Keratinocyte (primary cell): ENCODE measurements at regions not wholly inside any gene's neighbourhood (a gene's known extent, or its start where the extent isn't known, plus 50 kb on each side); places are given as distances from the start of the nearest gene placed in this dataset.

Experiments
- DNase-seq: peaks from one replicate; pipeline ENCODE4 v3.0.0-alpha.2; 2011; ENCODE audit warnings: low read depth, missing footprints, low spot score
- FAIRE-seq: peaks from 2 replicates; lab custom pipeline; 2011; peaks lifted over from hg19 to GRCh38; lab: Jason Lieb, UNC
- H2AFZ ChIP-seq: 2 replicates; pipeline ENCODE4 v1.6.0; 2012; ENCODE audit warnings: low read length, control low read depth, inconsistent platforms; ENCODE audit not compliant: control insufficient read depth
- H3K27ac ChIP-seq: 2 replicates; pipeline ENCODE4 v1.5.1; 2011; ENCODE audit warnings: low read length; ENCODE audit not compliant: control insufficient read depth, insufficient read depth
- H3K27me3 ChIP-seq: 3 replicates; pipeline ENCODE4 v1.6.0; 2011; ENCODE audit warnings: low read length; ENCODE audit not compliant: control insufficient read depth, insufficient read depth; ENCODE audit errors: extremely low read depth
- H3K36me3 ChIP-seq, 2 experiments: 2 replicates in 1 of 2; 3 replicates in 1 of 2; pipeline ENCODE4 v1.5.1; 2011; ENCODE audit warnings: low read length in 2 of 2, mild to moderate bottlenecking in 1 of 2; ENCODE audit not compliant: control insufficient read depth in 2 of 2, insufficient read depth in 2 of 2; ENCODE audit errors: extremely low read depth in 1 of 2
- H3K4me1 ChIP-seq: 3 replicates; pipeline ENCODE4 v1.5.1; 2011; ENCODE audit warnings: low read length; ENCODE audit not compliant: control insufficient read depth, insufficient read depth; ENCODE audit errors: extremely low read depth
- H3K4me2 ChIP-seq: 3 replicates; pipeline ENCODE4 v1.6.0; 2011; ENCODE audit warnings: low read depth, low read length; ENCODE audit not compliant: control insufficient read depth, insufficient read depth; ENCODE audit errors: extremely low read depth
- H3K4me3 ChIP-seq, 3 experiments: fragments of 200-600 bp in 1 of 3; sonication (generic) in 1 of 3; 2 replicates in 2 of 3; 3 replicates in 1 of 3; pipeline ENCODE4 v1.5.1; 2011 to 2016; ENCODE audit warnings: low read length in 3 of 3, mild to moderate bottlenecking in 3 of 3, control low read depth in 2 of 3, inconsistent platforms in 1 of 3, low read depth in 1 of 3, mixed read lengths in 1 of 3, mixed run types in 1 of 3, moderate library complexity in 1 of 3; ENCODE audit not compliant: control insufficient read depth in 2 of 3, insufficient read depth in 2 of 3; ENCODE audit errors: extremely low read depth in 1 of 3
- H3K79me2 ChIP-seq: 2 replicates; pipeline ENCODE4 v1.6.0; 2012; ENCODE audit warnings: low read length; ENCODE audit not compliant: control insufficient read depth, insufficient read depth
- H3K9ac ChIP-seq: 3 replicates; pipeline ENCODE4 v1.6.0; 2011; ENCODE audit warnings: low read length; ENCODE audit not compliant: control insufficient read depth, insufficient read depth; ENCODE audit errors: extremely low read depth
- H3K9me1 ChIP-seq: 3 replicates; pipeline ENCODE4 v1.6.0; 2011; ENCODE audit warnings: low read length; ENCODE audit not compliant: control insufficient read depth, insufficient read depth; ENCODE audit errors: extremely low read depth
- H3K9me3 ChIP-seq: 2 replicates; pipeline ENCODE4 v1.5.1; 2012; ENCODE audit warnings: low read depth, low read length; ENCODE audit not compliant: control insufficient read depth
- H4K20me1 ChIP-seq: 3 replicates; pipeline ENCODE4 v1.6.0; 2011; ENCODE audit warnings: low read length; ENCODE audit not compliant: control insufficient read depth, insufficient read depth; ENCODE audit errors: extremely low read depth
- CTCF ChIP-seq, 3 experiments: IDR thresholded peaks in 1 of 3; conservative IDR thresholded peaks in 1 of 3; optimal IDR thresholded peaks in 1 of 3; 2 replicates in 2 of 3; 3 replicates in 1 of 3; pipeline versions ENCODE3 to v1.5.1; 2011; ENCODE audit warnings: low read length in 3 of 3, mild to moderate bottlenecking in 3 of 3, moderate library complexity in 2 of 3, control low read depth in 1 of 3, inconsistent platforms in 1 of 3; ENCODE audit not compliant: insufficient read depth in 2 of 3; ENCODE audit errors: extremely low read depth in 1 of 3
- EZH2 ChIP-seq: IDR thresholded peaks from one replicate; pipeline ENCODE4 v1.6.1; 2012; ENCODE audit warnings: inconsistent platforms, mild to moderate bottlenecking, low read length, moderate library complexity
- dilution Hi-C: fragments of 300-500 bp; cut with MboI; formaldehyde crosslinking; loops from one replicate; pipeline ENCODE4 v1.7.0; 2020; ENCODE audit warnings: low sequenced_read_pairs; ENCODE audit not compliant: extremely low pct_ligation_motif_present

- H3K4me1 ChIP-seq = peaks cover 12% of the 10 kb centered on the region
- H3K79me2 ChIP-seq = no peaks in the 10 kb centered on the region
- H3K36me3 ChIP-seq = no peaks in the 10 kb centered on the region
- H3K4me3 ChIP-seq = no peak overlapping the region
- H3K9ac ChIP-seq = no peak overlapping the region
- DNase-seq = no peak
- peaks cover 39% of the 10 kb centered on the region for H3K27me3 ChIP-seq
- H3K4me2 ChIP-seq = no peak overlapping the region
- no peak for TF ChIP-seq EZH2
- no peak for TF ChIP-seq CTCF (optimal IDR thresholded peaks at IDR 0.05 in 1 of 3, IDR thresholded peaks at IDR 0.05 in 1 of 3, conservative IDR thresholded peaks at IDR 0.05 in 1 of 3; ENCODE audit: extremely low read depth in 1 of 3, insufficient read depth in 2 of 3, low read length in 3 of 3)
- H3K9me3 ChIP-seq = no peaks in the 10 kb centered on the region
- H3K9me1 ChIP-seq = no peaks in the 10 kb centered on the region
- dilution Hi-C loops = no loop called here
- H4K20me1 ChIP-seq = no peaks in the 10 kb centered on the region
- no peak overlapping the region for H3K27ac ChIP-seq
- no peak for FAIRE-seq
- H2AFZ ChIP-seq = no peak overlapping the region
Observed at GRCh38 chr20:60125513-60125912, 167.3 kb downstream of the CDH26 start.

- Histone ChIP-seq H3K4me1 (peaks cover 12% of the 10 kb centered on the region), H3K9me3 (no peaks in the 10 kb centered on the region), H4K20me1 (no peaks in the 10 kb centered on the region), H3K4me3 (no peak overlapping the region), H3K9me1 (no peaks in the 10 kb centered on the region), H3K36me3 (no peaks in the 10 kb centered on the region), H3K9ac (no peak overlapping the region), H3K79me2 (no peaks in the 10 kb centered on the region), H2AFZ (no peak overlapping the region), H3K27me3 (peaks cover 31% of the 10 kb centered on the region), H3K27ac (no peak overlapping the region), H3K4me2 (no peak overlapping the region)
- dilution Hi-C loops = no loop called here
- DNase-seq = no peak
- TF ChIP-seq EZH2 = no peak
- TF ChIP-seq CTCF (optimal IDR thresholded peaks at IDR 0.05 in 1 of 3, IDR thresholded peaks at IDR 0.05 in 1 of 3, conservative IDR thresholded peaks at IDR 0.05 in 1 of 3; ENCODE audit: extremely low read depth in 1 of 3, insufficient read depth in 2 of 3, low read length in 3 of 3) = no peak
- FAIRE-seq = no peak
Observed at GRCh38 chr20:60126975-60127374, 168.8 kb downstream of the CDH26 start.
